HCT116 (cell line): ENCODE measurements at regions not wholly inside any gene's neighbourhood (a gene's known extent, or its start where the extent isn't known, plus 50 kb on each side); places are given as distances from the start of the nearest gene placed in this dataset.

Experiments used
- ATAC-seq: fragments of 200-7000 bp; cut with Tn5 transposase; 2 replicates; pipeline ENCODE4 v1.9.1; 2020; ENCODE audit warnings: mild to moderate bottlenecking, moderate library complexity
- BruUV-seq: library from RNA; stranded (reverse); fragments of 400-500 nt; replicated peaks from 2 replicates; lab custom pipeline; 2021; lab: Mats Ljungman, UMichigan
- CTCF ChIA-PET: fragments of 300-600 bp; sonication (Branson Sonifier 250); formaldehyde crosslinking; loops from one replicate; lab custom pipeline; 2021; ENCODE audit warnings: antibody characterized with exemption; lab: Charles Lee
- POLR2A ChIA-PET: fragments of 300-600, 350-600 bp; sonication (Branson Sonifier 250); formaldehyde crosslinking; loops from one replicate; lab custom pipeline; 2021; ENCODE audit warnings: antibody characterized with exemption; lab: Charles Lee
- RAD21 ChIA-PET, 2 experiments: fragments of 300-600 bp; sonication (Branson Sonifier 250); formaldehyde crosslinking; loops; one replicate each; lab custom pipeline; 2023; ENCODE audit warnings: low total read pairs in 2 of 2; ENCODE audit not compliant: uncharacterized antibody in 2 of 2, unreplicated experiment in 2 of 2, low non-redundant PET in 1 of 2; lab: Charles Lee
- DNase-seq: peaks from one replicate; pipeline ENCODE4 v3.0.0-alpha.2; 2010; ENCODE audit warnings: low read depth, low spot score
- H2AFZ ChIP-seq: fragments of 200-600 bp; shearing (Covaris generic), sonication (generic); 2 replicates; pipeline ENCODE4 v1.6.1; 2017; ENCODE audit warnings: low read depth, mixed run types, mixed read lengths, antibody characterized with exemption, low read length; ENCODE audit not compliant: poor library complexity, severe bottlenecking
- H3K27ac ChIP-seq: 2 replicates; pipeline ENCODE4 v1.5.1; 2012; ENCODE audit warnings: low read depth, low read length
- H3K27me3 ChIP-seq: fragments of 200-600 bp; sonication (generic); 2 replicates; pipeline ENCODE4 v1.6.1; 2016; ENCODE audit warnings: mixed run types, low read length, mixed read lengths; ENCODE audit not compliant: insufficient read depth
- H3K36me3 ChIP-seq, 2 experiments: fragments of 200-500 bp in 1 of 2; fragments of 200-600 bp in 1 of 2; sonication (Bioruptor generic) in 1 of 2; sonication (generic) in 1 of 2; 2 replicates each; pipeline versions ENCODE4 v1.5.1 to v1.6.1; 2014 to 2016; ENCODE audit warnings: low read length in 2 of 2, inconsistent platforms in 1 of 2, mixed read lengths in 1 of 2, mixed run types in 1 of 2; ENCODE audit not compliant: insufficient read depth in 2 of 2, control insufficient read depth in 1 of 2
- H3K4me1 ChIP-seq, 2 experiments: fragments of 200-600 bp in 1 of 2; sonication (generic) in 1 of 2; 2 replicates each; pipeline versions ENCODE4 v1.5.1 to v1.6.1; 2012 to 2017; ENCODE audit warnings: low read length in 2 of 2, inconsistent platforms in 1 of 2, mild to moderate bottlenecking in 1 of 2, mixed read lengths in 1 of 2, mixed run types in 1 of 2, moderate library complexity in 1 of 2; ENCODE audit not compliant: insufficient read depth in 2 of 2, control insufficient read depth in 1 of 2
- H3K4me2 ChIP-seq: fragments of 200-600 bp; sonication (generic); 2 replicates; pipeline ENCODE4 v1.6.1; 2017; ENCODE audit warnings: mixed run types, low read length, mixed read lengths
- H3K4me3 ChIP-seq, 2 experiments: fragments of 200-600 bp in 1 of 2; sonication (generic) in 1 of 2; replicated peaks in 1 of 2; 2 replicates each; pipeline ENCODE4 v1.5.1; 2011 to 2016; ENCODE audit warnings: low read length in 2 of 2, control low read depth in 1 of 2, low read depth in 1 of 2, mild to moderate bottlenecking in 1 of 2, mixed read lengths in 1 of 2, mixed run types in 1 of 2
- H3K79me2 ChIP-seq: fragments of 200-600 bp; sonication (generic); 2 replicates; pipeline ENCODE4 v1.6.1; 2017; ENCODE audit warnings: mild to moderate bottlenecking, mixed run types, low read length, moderate library complexity, mixed read lengths; ENCODE audit not compliant: insufficient read depth
- H3K9ac ChIP-seq: fragments of 200-600 bp; sonication (generic); 2 replicates; pipeline ENCODE4 v1.6.1; 2016; ENCODE audit warnings: low read length, mixed read lengths
- H3K9me2 ChIP-seq: fragments of 200-600 bp; sonication (generic), shearing (Covaris generic); 2 replicates; pipeline ENCODE4 v1.6.1; 2017; ENCODE audit warnings: mixed run types, mild to moderate bottlenecking, moderate library complexity; ENCODE audit not compliant: insufficient read depth
- H3K9me3 ChIP-seq, 2 experiments: fragments of 200-500 bp in 1 of 2; fragments of 200-600 bp in 1 of 2; sonication (Bioruptor generic) in 1 of 2; sonication (generic) in 1 of 2; 2 replicates each; pipeline ENCODE4 v1.6.1; 2014 to 2017; ENCODE audit warnings: low read length in 2 of 2, mixed read lengths in 2 of 2, inconsistent platforms in 1 of 2, low read depth in 1 of 2, mild to moderate bottlenecking in 1 of 2, mixed run types in 1 of 2, moderate library complexity in 1 of 2; ENCODE audit not compliant: control insufficient read depth in 1 of 2, insufficient read depth in 1 of 2
- H4K20me1 ChIP-seq: fragments of 200-600 bp; sonication (generic), shearing (Covaris generic); 2 replicates; pipeline ENCODE4 v1.6.1; 2017; ENCODE audit warnings: mixed run types, mild to moderate bottlenecking, moderate library complexity; ENCODE audit not compliant: insufficient read depth
- ATF3 ChIP-seq: IDR thresholded peaks from 2 replicates; pipeline ENCODE4 v1.6.1; 2012
- CEBPB ChIP-seq: IDR thresholded peaks from 2 replicates; pipeline ENCODE4 v1.6.1; 2012; ENCODE audit warnings: low read depth
- EGR1 ChIP-seq: IDR thresholded peaks from 2 replicates; pipeline ENCODE4 v1.6.1; 2012; ENCODE audit warnings: low read depth
- ELF1 ChIP-seq: IDR thresholded peaks from 2 replicates; pipeline ENCODE4 v1.6.1; 2012; ENCODE audit warnings: low read depth, borderline replicate concordance
- EZH2 ChIP-seq: fragments of 200-600 bp; sonication (generic); IDR thresholded peaks from 2 replicates; pipeline ENCODE4 v1.6.1; 2017; ENCODE audit warnings: antibody characterized with exemption, mixed run types
- EZH2phosphoT487 ChIP-seq: fragments of 200-600 bp; IDR thresholded peaks from 2 replicates; pipeline ENCODE4 v1.6.1; 2018; ENCODE audit warnings: antibody characterized with exemption, borderline replicate concordance
- FOSL1 ChIP-seq: IDR thresholded peaks from 2 replicates; pipeline ENCODE4 v1.6.1; 2012; ENCODE audit warnings: low read depth
- JUND ChIP-seq: IDR thresholded peaks from 2 replicates; pipeline ENCODE4 v1.6.1; 2012
- MAX ChIP-seq: IDR thresholded peaks from 2 replicates; pipeline ENCODE4 v1.6.1; 2012
- POLR2A ChIP-seq: IDR thresholded peaks from 2 replicates; pipeline ENCODE4 v1.7.0; 2011; ENCODE audit warnings: borderline replicate concordance; ENCODE audit not compliant: insufficient read depth, insufficient read length; ENCODE audit errors: extremely low read depth
- POLR2AphosphoS5 ChIP-seq: IDR thresholded peaks from 2 replicates; pipeline ENCODE4 v1.6.1; 2011; ENCODE audit warnings: mild to moderate bottlenecking, low read depth, low read length, moderate library complexity
- RAD21 ChIP-seq: IDR thresholded peaks from 2 replicates; pipeline ENCODE4 v1.6.1; 2012; ENCODE audit warnings: low read depth, mild to moderate bottlenecking
- SIN3A ChIP-seq: IDR thresholded peaks from 2 replicates; pipeline ENCODE4 v1.6.1; 2012; ENCODE audit warnings: low read depth
- TCF7L2 ChIP-seq: IDR thresholded peaks from 2 replicates; pipeline ENCODE4 v1.7.0; 2011; ENCODE audit warnings: borderline replicate concordance, inconsistent platforms; ENCODE audit not compliant: insufficient read depth, insufficient read length; ENCODE audit errors: extremely low read depth
- YY1 ChIP-seq: IDR thresholded peaks from 2 replicates; pipeline ENCODE4 v1.6.1; 2011; ENCODE audit warnings: low read length, low read depth, moderate library complexity, mild to moderate bottlenecking; ENCODE audit not compliant: insufficient replicate concordance; ENCODE audit errors: extremely low read depth
- ZBTB33 ChIP-seq: IDR thresholded peaks from 2 replicates; pipeline ENCODE4 v1.6.1; 2011; ENCODE audit warnings: mild to moderate bottlenecking, low read length, moderate library complexity; ENCODE audit not compliant: insufficient replicate concordance; ENCODE audit errors: extremely low read depth
- ZFX ChIP-seq: fragments of 450-650 bp; IDR thresholded peaks from 2 replicates; pipeline ENCODE4 v1.6.1; 2017
- ZNF274 ChIP-seq: fragments of 200-500 bp; sonication (Bioruptor generic); IDR thresholded peaks from 2 replicates; pipeline ENCODE4 v1.6.1; 2014; ENCODE audit warnings: mild to moderate bottlenecking, low read depth, low read length, inconsistent platforms
- intact Hi-C: fragments of 100-400 bp; cut with micrococcal nuclease; formaldehyde crosslinking; loops from 2 replicates; pipeline ENCODE4 v1.10.0; 2022
- TF ChIP-seq, protein P1 (sequence below), 3 experiments: fragments of 200-600 bp in 1 of 3; sonication (generic) in 1 of 3; IDR thresholded peaks in 2 of 3; conservative IDR thresholded peaks in 1 of 3; 2 replicates each; pipeline ENCODE4 v1.5.1; 2012 to 2017; ENCODE audit warnings: low read depth in 2 of 3, low read length in 2 of 3, antibody characterized with exemption in 1 of 3, borderline replicate concordance in 1 of 3, control low read depth in 1 of 3, mild to moderate bottlenecking in 1 of 3, mixed read lengths in 1 of 3, mixed run types in 1 of 3, moderate library complexity in 1 of 3; ENCODE audit not compliant: insufficient read depth in 1 of 3

GRCh38 chr9:85416715-85417114, 325.0 kb downstream of the AGTPBP1 start:
- CTCF ChIA-PET = interaction anchor here (2.5 kb wide), 1 partner anchor 8 kb away, joined by 6 read pairs; no protein-coding TSS in a partner anchor
- no peak for ATAC-seq
- RAD21 ChIA-PET = no interaction called here

More at GRCh38 chr9:85416715-85417114, 325.0 kb downstream of the AGTPBP1 start:
- Histone ChIP-seq H3K9me2 (no peaks in the 10 kb centered on the region), H3K27me3 (peaks cover 16% of the 10 kb centered on the region), H3K4me3 (no peak overlapping the region), H3K36me3 (no peaks in the 10 kb centered on the region), H3K9ac (no peak overlapping the region), H3K4me1 (no peaks in the 10 kb centered on the region; a peak in 1 of 4 replicates), H3K79me2 (no peaks in the 10 kb centered on the region), H3K9me3 (no peaks in the 10 kb centered on the region), H4K20me1 (no peaks in the 10 kb centered on the region), H3K4me2 (no peak overlapping the region), H3K27ac (no peak overlapping the region), H2AFZ (no peak overlapping the region)
- TF ChIP-seq TCF7L2 = no peak
- no peak for TF ChIP-seq EZH2
- TF ChIP-seq SIN3A = no peak
- no peak for TF ChIP-seq EZH2phosphoT487
- no peak for TF ChIP-seq POLR2AphosphoS5
- TF ChIP-seq RAD21 = no peak
- no peak for TF ChIP-seq ZFX
- TF ChIP-seq, protein P1, sequence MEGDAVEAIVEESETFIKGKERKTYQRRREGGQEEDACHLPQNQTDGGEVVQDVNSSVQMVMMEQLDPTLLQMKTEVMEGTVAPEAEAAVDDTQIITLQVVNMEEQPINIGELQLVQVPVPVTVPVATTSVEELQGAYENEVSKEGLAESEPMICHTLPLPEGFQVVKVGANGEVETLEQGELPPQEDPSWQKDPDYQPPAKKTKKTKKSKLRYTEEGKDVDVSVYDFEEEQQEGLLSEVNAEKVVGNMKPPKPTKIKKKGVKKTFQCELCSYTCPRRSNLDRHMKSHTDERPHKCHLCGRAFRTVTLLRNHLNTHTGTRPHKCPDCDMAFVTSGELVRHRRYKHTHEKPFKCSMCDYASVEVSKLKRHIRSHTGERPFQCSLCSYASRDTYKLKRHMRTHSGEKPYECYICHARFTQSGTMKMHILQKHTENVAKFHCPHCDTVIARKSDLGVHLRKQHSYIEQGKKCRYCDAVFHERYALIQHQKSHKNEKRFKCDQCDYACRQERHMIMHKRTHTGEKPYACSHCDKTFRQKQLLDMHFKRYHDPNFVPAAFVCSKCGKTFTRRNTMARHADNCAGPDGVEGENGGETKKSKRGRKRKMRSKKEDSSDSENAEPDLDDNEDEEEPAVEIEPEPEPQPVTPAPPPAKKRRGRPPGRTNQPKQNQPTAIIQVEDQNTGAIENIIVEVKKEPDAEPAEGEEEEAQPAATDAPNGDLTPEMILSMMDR (IDR thresholded peaks at IDR 0.05 in 2 of 3, conservative IDR thresholded peaks at IDR 0.05 in 1 of 3; ENCODE audit: borderline replicate concordance in 1 of 3, insufficient read depth in 1 of 3, low read depth in 2 of 3, low read length in 2 of 3) = no peak
- TF ChIP-seq JUND = no peak
- TF ChIP-seq ZBTB33 = no peak
- TF ChIP-seq YY1 = no peak
- TF ChIP-seq MAX = no peak
- TF ChIP-seq ZNF274 = no peak
- TF ChIP-seq POLR2A = no peak
- no peak for TF ChIP-seq EGR1
- no peak for TF ChIP-seq FOSL1
- TF ChIP-seq CEBPB = no peak
- no peak for TF ChIP-seq ELF1
- no peak for TF ChIP-seq ATF3
- intact Hi-C loops = no loop called here
- DNase-seq = no peak
- POLR2A ChIA-PET = no interaction called here
- BruUV-seq = no TSS peak
